ENCODE measurements at regions not wholly inside any gene's neighbourhood (a gene's known extent, or its start where the extent isn't known, plus 50 kb on each side); places are given as distances from the start of the nearest gene placed in this dataset.

DNA sequence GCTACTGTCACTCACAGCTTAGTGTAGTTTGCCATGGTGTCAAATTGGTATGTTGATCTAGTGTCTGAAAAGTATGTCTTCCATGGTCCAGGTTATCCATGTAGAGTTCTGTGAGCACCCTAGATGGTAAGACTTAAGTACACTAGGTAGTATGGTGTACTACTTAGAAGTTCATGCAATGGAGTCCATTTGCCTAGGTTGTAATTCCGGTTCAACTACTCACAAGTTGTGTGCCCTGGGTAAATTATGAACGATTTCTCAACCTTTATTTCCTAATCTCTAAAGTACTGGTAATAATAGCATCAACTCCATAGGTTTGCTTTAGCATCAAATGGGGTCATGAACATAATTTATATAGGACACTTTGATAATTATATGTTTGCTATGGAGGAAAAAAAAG is 666.2 kb upstream of the CELF2 start:
- H3K9me3 ChIP-seq (ENCODE audit: control insufficient read depth in 1 of 2, insufficient read depth in 1 of 2, low read depth in 1 of 2, low read length in 2 of 2) = peaks cover 8 to 15% of the 10 kb centered on the region in 2 experiments; a peak in 2 of 4 replicates
- H3K9me2 ChIP-seq (ENCODE audit: insufficient read depth) = no peaks in the 10 kb centered on the region
- TF ChIP-seq SRF (IDR thresholded peaks at IDR 0.05; ENCODE audit: low read depth) (no peak), EZH2phosphoT487 (IDR thresholded peaks at IDR 0.05; ENCODE audit: borderline replicate concordance) (no peak), YY1 (IDR thresholded peaks at IDR 0.05; ENCODE audit: extremely low read depth, insufficient replicate concordance, low read depth, low read length) (no peak), ELF1 (IDR thresholded peaks at IDR 0.05; ENCODE audit: borderline replicate concordance, low read depth) (no peak), CBX3 (IDR thresholded peaks at IDR 0.05; ENCODE audit: low read depth) (no peak), EGR1 (IDR thresholded peaks at IDR 0.05; ENCODE audit: low read depth) (no peak), RAD21 (IDR thresholded peaks at IDR 0.05; ENCODE audit: low read depth) (no peak), POLR2A (IDR thresholded peaks at IDR 0.05; ENCODE audit: borderline replicate concordance, extremely low read depth, insufficient read depth, insufficient read length) (no peak), EZH2 (IDR thresholded peaks at IDR 0.05) (no peak), ZBTB33 (IDR thresholded peaks at IDR 0.05; ENCODE audit: extremely low read depth, insufficient replicate concordance, low read length) (no peak), SIN3A (IDR thresholded peaks at IDR 0.05; ENCODE audit: low read depth) (no peak), CTCF (IDR thresholded peaks at IDR 0.05 in 2 of 3, conservative IDR thresholded peaks at IDR 0.05 in 1 of 3; ENCODE audit: borderline replicate concordance in 1 of 3, insufficient read depth in 1 of 3, low read depth in 2 of 3, low read length in 2 of 3) (no peak)
- TF ChIP-seq, protein P1, sequence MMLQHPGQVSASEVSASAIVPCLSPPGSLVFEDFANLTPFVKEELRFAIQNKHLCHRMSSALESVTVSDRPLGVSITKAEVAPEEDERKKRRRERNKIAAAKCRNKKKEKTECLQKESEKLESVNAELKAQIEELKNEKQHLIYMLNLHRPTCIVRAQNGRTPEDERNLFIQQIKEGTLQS (IDR thresholded peaks at IDR 0.05) = no peak
- TF ChIP-seq, protein P2, sequence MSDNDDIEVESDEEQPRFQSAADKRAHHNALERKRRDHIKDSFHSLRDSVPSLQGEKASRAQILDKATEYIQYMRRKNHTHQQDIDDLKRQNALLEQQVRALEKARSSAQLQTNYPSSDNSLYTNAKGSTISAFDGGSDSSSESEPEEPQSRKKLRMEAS (IDR thresholded peaks at IDR 0.05) = no peak
- no peak overlapping the region for H3K4me2 ChIP-seq (ENCODE audit: low read length)
- H3K4me1 ChIP-seq (ENCODE audit: control insufficient read depth in 1 of 2, insufficient read depth in 2 of 2, low read length in 2 of 2) = no peaks in the 10 kb centered on the region
- H3K4me3 ChIP-seq (replicated peaks in 1 of 2; ENCODE audit: low read depth in 1 of 2, low read length in 2 of 2) = no peak overlapping the region
- H3K27me3 ChIP-seq (ENCODE audit: insufficient read depth, low read length) = no peaks in the 10 kb centered on the region
- H2AFZ ChIP-seq (ENCODE audit: low read depth, low read length, poor library complexity, severe bottlenecking) = no peak overlapping the region
- no TSS peak for BruUV-seq (replicated peaks)
- no peaks in the 10 kb centered on the region for H3K36me3 ChIP-seq (ENCODE audit: control insufficient read depth in 1 of 2, insufficient read depth in 2 of 2, low read length in 2 of 2)
- ChIA-PET CTCF (no interaction called here), POLR2A (no interaction called here), RAD21 (ENCODE audit: low non-redundant PET in 1 of 2, low total read pairs in 2 of 2, uncharacterized antibody in 2 of 2, unreplicated experiment in 2 of 2) (no interaction called here)
- no peak for ATAC-seq
- no peaks in the 10 kb centered on the region for H3K79me2 ChIP-seq (ENCODE audit: insufficient read depth, low read length)
- intact Hi-C loops (cut with micrococcal nuclease) = no loop called here
- H4K20me1 ChIP-seq (ENCODE audit: insufficient read depth) = no peaks in the 10 kb centered on the region
- no peak overlapping the region for H3K9ac ChIP-seq (ENCODE audit: low read length)
- H3K27ac ChIP-seq (ENCODE audit: low read depth, low read length) = no peak overlapping the region
- DNase-seq (ENCODE audit: low read depth, low spot score) = no peak

All from HCT116 (cell line).